Kidney (tissue), 13 donors: ENCODE measurements at regions not wholly inside any gene's neighbourhood (a gene's known extent, or its start where the extent isn't known, plus 50 kb on each side); places are given as distances from the start of the nearest gene placed in this dataset.
A peak's percentile ranks its signal among the peaks of the same experiment; 100 is the strongest.

Experiments
- DNase-seq, 5 donors: peaks; one replicate each; pipeline ENCODE4 v3.0.0-alpha.2; 2013 to 2020
- FAIRE-seq: peaks from 2 replicates; lab custom pipeline; 2012; peaks lifted over from hg19 to GRCh38; lab: Jason Lieb, UNC
- H3K27ac ChIP-seq, 2 donors: one replicate each; pipeline ENCODE4 v1.7.0; 2013; ENCODE audit warnings: low read depth in 2 of 2, low read length in 2 of 2, inconsistent platforms in 1 of 2
- H3K27me3 ChIP-seq: one replicate; pipeline ENCODE4 v1.7.1; 2013; ENCODE audit warnings: low read length, inconsistent platforms; ENCODE audit not compliant: control insufficient read depth, insufficient read depth
- H3K36me3 ChIP-seq, 3 donors: one replicate each; pipeline versions ENCODE4 v1.7.0 to v1.7.1; 2013; ENCODE audit warnings: low read length in 3 of 3, control low read depth in 1 of 3, inconsistent platforms in 1 of 3; ENCODE audit not compliant: insufficient read depth in 3 of 3, control insufficient read depth in 2 of 3
- H3K4me1 ChIP-seq, 3 donors: one replicate each; pipeline versions ENCODE4 v1.7.0 to v1.7.1; 2013; ENCODE audit warnings: low read length in 3 of 3, inconsistent platforms in 1 of 3, low read depth in 1 of 3; ENCODE audit not compliant: control insufficient read depth in 2 of 3, insufficient read depth in 2 of 3
- H3K4me3 ChIP-seq, 3 donors: one replicate each; pipeline versions ENCODE4 v1.7.0 to v1.8.1; 2013; ENCODE audit warnings: low read length in 3 of 3, control low read depth in 1 of 3, inconsistent platforms in 1 of 3
- H3K9ac ChIP-seq, 3 donors: one replicate each; pipeline versions ENCODE4 v1.7.0 to v1.7.1; 2013; ENCODE audit warnings: low read length in 3 of 3, control low read depth in 1 of 3, inconsistent platforms in 1 of 3
- H3K9me3 ChIP-seq, 3 donors: one replicate each; pipeline versions ENCODE4 v1.7.0 to v1.7.1; 2013; ENCODE audit warnings: low read length in 3 of 3, control low read depth in 1 of 3, inconsistent platforms in 1 of 3; ENCODE audit not compliant: control insufficient read depth in 2 of 3, insufficient read depth in 1 of 3
- CTCF ChIP-seq: IDR thresholded peaks from 3 replicates; pipeline ENCODE4 v1.5.1; 2012; ENCODE audit warnings: mild to moderate bottlenecking, moderate library complexity, borderline replicate concordance; ENCODE audit not compliant: insufficient read depth; ENCODE audit errors: extremely low read depth
- intact Hi-C: fragments of 100-400 bp; cut with DNase I; formaldehyde crosslinking; loops from one replicate; pipeline ENCODE4 v1.11.1; 2022
- donor health status: control.
- donor health status: control.
- donor health status: control.
- donor health status: control.
- donor health status: control.
- donor health status: DM: yes; HTN: yes; CAD: no.
- donor health status: Normal renal cell carcinoma (clear cell type).

GRCh38 chr2:204325468-204325867 lies 219.8 kb upstream of the PARD3B start:
- Histone ChIP-seq H3K9me3 (no peaks in the 10 kb centered on the region), H3K27me3 (no peaks in the 10 kb centered on the region), H3K4me1 (peaks cover 0 to 8% (median 0%) of the 10 kb centered on the region in 3 donors), H3K27ac (no peak overlapping the region), H3K36me3 (no peaks in the 10 kb centered on the region), H3K4me3 (no peak overlapping the region), H3K9ac (no peak overlapping the region)
- intact Hi-C loops, result no loop called here
- DNase-seq (peak in 4 of 5 donors; percentile 85 to 94 (median 89)), FAIRE-seq (peak; percentile 95)
- TF ChIP-seq CTCF, result peak; percentile 85

GRCh38 chr2:204328373-204328772 lies 216.9 kb upstream of the PARD3B start:
- no peak for FAIRE-seq

GRCh38 chr2:204329016-204329415 lies 216.3 kb upstream of the PARD3B start:
- no peak overlapping the region for H3K27ac ChIP-seq
- intact Hi-C loops, result no loop called here
- DNase-seq (peak in 4 of 5 donors; percentile 51 to 64 (median 58)), FAIRE-seq (no peak)
- H3K9ac ChIP-seq, result no peak overlapping the region
- H3K9me3 ChIP-seq, result no peaks in the 10 kb centered on the region
- H3K36me3 ChIP-seq, result no peaks in the 10 kb centered on the region
- no peaks in the 10 kb centered on the region for H3K27me3 ChIP-seq
- H3K4me1 ChIP-seq, result peaks cover 0 to 8% (median 0%) of the 10 kb centered on the region in 3 donors
- TF ChIP-seq CTCF, result no peak
- H3K4me3 ChIP-seq, result no peak overlapping the region

More at GRCh38 chr2:204328373-204328772, 216.9 kb upstream of the PARD3B start:
- Histone ChIP-seq H3K4me3 (no peak overlapping the region), H3K9me3 (no peaks in the 10 kb centered on the region), H3K27me3 (no peaks in the 10 kb centered on the region), H3K4me1 (peaks cover 0 to 8% (median 0%) of the 10 kb centered on the region in 3 donors), H3K36me3 (no peaks in the 10 kb centered on the region), H3K9ac (no peak overlapping the region), H3K27ac (no peak overlapping the region)
- no peak for TF ChIP-seq CTCF
- intact Hi-C loops, result no loop called here
- DNase-seq, result no peak

GRCh38 chr2:204329532-204329931 lies 215.7 kb upstream of the PARD3B start:
- H3K9ac ChIP-seq, result no peak overlapping the region
- peaks cover 0 to 8% (median 0%) of the 10 kb centered on the region in 3 donors for H3K4me1 ChIP-seq
- H3K27me3 ChIP-seq, result no peaks in the 10 kb centered on the region
- intact Hi-C loops, result no loop called here
- H3K4me3 ChIP-seq, result no peak overlapping the region
- H3K27ac ChIP-seq, result no peak overlapping the region
- no peaks in the 10 kb centered on the region for H3K36me3 ChIP-seq
- H3K9me3 ChIP-seq, result no peaks in the 10 kb centered on the region
- TF ChIP-seq CTCF, result no peak
- DNase-seq (no peak), FAIRE-seq (no peak)
